Spleen (tissue), 11 donors: ENCODE measurements at regions not wholly inside any gene's neighbourhood (a gene's known extent, or its start where the extent isn't known, plus 50 kb on each side); places are given as distances from the start of the nearest gene placed in this dataset.

ENCODE experiments used
- DNase-seq: peaks from one replicate; pipeline ENCODE4 v3.0.0-alpha.2; 2020
- H3K27ac ChIP-seq, 8 donors: fragments of 200-600 bp; sonication (generic) in 7 of 8; 1 replicate in 4 of 8; 2 replicates in 4 of 8; pipeline versions ENCODE4 v1.5.0 to v1.8.0; 2016 to 2021; ENCODE audit warnings: inconsistent platforms in 4 of 8, mild to moderate bottlenecking in 4 of 8, moderate library complexity in 1 of 8
- H3K27me3 ChIP-seq, 7 donors: fragments of 200-600 bp; sonication (generic) in 6 of 7; replicated peaks in 1 of 7; 1 replicate in 4 of 7; 2 replicates in 3 of 7; pipeline versions ENCODE4 v1.5.0 to v1.8.0; 2016 to 2021; ENCODE audit warnings: inconsistent platforms in 3 of 7, mild to moderate bottlenecking in 1 of 7
- H3K36me3 ChIP-seq, 6 donors: fragments of 200-600 bp; sonication (generic) in 5 of 6; 1 replicate in 4 of 6; 2 replicates in 2 of 6; pipeline versions ENCODE4 v1.5.0 to v1.8.0; 2016 to 2021; ENCODE audit warnings: inconsistent platforms in 2 of 6
- H3K4me1 ChIP-seq, 6 donors: fragments of 200-600 bp; sonication (generic) in 5 of 6; 1 replicate in 3 of 6; 2 replicates in 3 of 6; pipeline versions ENCODE4 v1.5.0 to v1.8.0; 2016 to 2021; ENCODE audit warnings: inconsistent platforms in 3 of 6
- H3K4me3 ChIP-seq, 8 donors: fragments of 200-600 bp; sonication (generic) in 7 of 8; 1 replicate in 4 of 8; 2 replicates in 4 of 8; pipeline versions ENCODE4 v1.5.0 to v1.8.0; 2016 to 2021; ENCODE audit warnings: inconsistent platforms in 4 of 8, mild to moderate bottlenecking in 4 of 8, moderate library complexity in 2 of 8
- H3K9me3 ChIP-seq, 8 donors: fragments of 200-600 bp; sonication (generic) in 7 of 8; 1 replicate in 4 of 8; 2 replicates in 4 of 8; pipeline versions ENCODE4 v1.5.0 to v1.8.0; 2016 to 2021; ENCODE audit warnings: inconsistent platforms in 4 of 8
- CTCF ChIP-seq, 11 experiments: fragments of 200-600 bp in 7 of 11; fragments of 450-650 bp in 4 of 11; sonication (generic) in 4 of 11; IDR thresholded peaks in 8 of 11; conservative IDR thresholded peaks in 3 of 11; 1 replicate in 7 of 11; 2 replicates in 4 of 11; pipeline versions ENCODE4 v1.4.0 to v1.8.0; 2016 to 2021; ENCODE audit warnings: antibody characterized with exemption in 11 of 11, inconsistent platforms in 4 of 11, mild to moderate bottlenecking in 1 of 11
- POLR2A ChIP-seq, 3 donors: fragments of 450-650 bp; IDR thresholded peaks; one replicate each; pipeline ENCODE4 v1.5.1; 2017; ENCODE audit warnings: antibody characterized with exemption in 3 of 3, mild to moderate bottlenecking in 1 of 3
- POLR2AphosphoS5 ChIP-seq, 3 donors: sonication (generic); formaldehyde crosslinking; IDR thresholded peaks; one replicate each; pipeline ENCODE4 v1.5.1; 2017; ENCODE audit warnings: antibody characterized with exemption in 3 of 3
- WGBS, 5 donors: extraction: QIAGEN DNeasy Blood & Tissue Kit in 3 of 5; methylation state at CpG; one replicate each; pipeline versions ENCODE4 v1.1.5 to v1.1.7; 2013 to 2018; 5-methylcytosine and 5-hydroxymethylcytosine counted together
- intact Hi-C: fragments of 100-400 bp; cut with DNase I; formaldehyde crosslinking; loops from one replicate; pipeline ENCODE4 v1.15.0; 2023; ENCODE audit warnings: low total_unique reads
- donor health status: healthy with polysubstance abuse.
- donor health status: DM: no; HTN: no; CAD: no; lungs with moderate emphysema.
- donor health status: DM: no; HTN: no; CAD: no.
- donor health status: Bipolar disorder and iron deficiency.
- donor health status: healthy.
- donor health status: DM: no; HTN: no; CAD: no.
- donor health status: DM: yes; HTN: yes; CAD: no.

DNA sequence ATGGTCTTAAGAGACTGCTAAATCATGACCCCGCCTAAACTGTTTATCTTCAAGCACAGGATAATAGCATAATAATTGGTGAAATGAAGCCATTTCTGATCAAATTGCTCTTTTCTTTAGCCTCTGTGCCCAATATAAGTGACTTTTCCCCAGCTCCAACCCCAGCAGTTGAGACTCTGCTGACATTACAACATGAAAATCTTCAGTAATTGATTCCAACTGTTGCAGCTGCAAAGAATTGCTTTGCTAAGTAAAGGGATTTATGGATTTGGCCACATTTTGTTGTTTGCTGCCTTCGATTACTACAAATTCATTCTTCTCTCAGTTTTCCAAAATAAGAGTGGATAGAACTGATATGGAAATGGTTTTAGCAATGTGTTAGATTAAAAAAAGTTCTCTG lies 576.7 kb upstream of the LRRC4C start:
- no peak for TF ChIP-seq CTCF (IDR thresholded peaks at IDR 0.05 in 8 of 11, conservative IDR thresholded peaks at IDR 0.05 in 3 of 11)
- TF ChIP-seq POLR2AphosphoS5 (IDR thresholded peaks at IDR 0.05) = no peak
- TF ChIP-seq POLR2A (IDR thresholded peaks at IDR 0.05) = no peak
- Histone ChIP-seq H3K27me3 (no peaks in the 10 kb centered on the region), H3K36me3 (no peaks in the 10 kb centered on the region), H3K9me3 (peaks cover 0 to 8% (median 0%) of the 10 kb centered on the region in 8 donors), H3K4me3 (no peak overlapping the region), H3K4me1 (no peaks in the 10 kb centered on the region), H3K27ac (no peak overlapping the region)
- no peak for DNase-seq
- 81 to 93% (median 87%) methylated on average over 2 of the region's 2 CpGs for WGBS, 5 donors
- intact Hi-C loops = no loop called here

DNA sequence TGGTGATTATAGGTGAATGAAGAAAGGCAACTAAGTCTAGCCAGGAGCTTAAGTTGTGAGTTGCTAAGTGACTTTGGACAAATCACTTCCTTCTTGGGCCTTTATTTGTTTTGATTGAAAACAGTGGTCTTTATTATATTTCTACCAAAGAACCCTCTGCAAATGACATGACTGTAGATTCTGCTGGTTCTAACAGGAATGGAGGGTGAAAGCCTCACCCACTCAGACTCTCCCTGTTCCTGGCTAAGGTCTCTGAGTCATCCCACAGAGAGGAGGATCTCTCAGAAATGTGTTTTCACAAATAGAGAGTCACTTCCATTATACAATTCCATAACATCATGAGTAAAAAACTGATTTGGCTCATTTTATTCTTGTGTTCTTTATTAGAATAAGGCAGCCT lies 583.9 kb upstream of the LRRC4C start:
- intact Hi-C loops = no loop called here
- Histone ChIP-seq H3K36me3 (no peaks in the 10 kb centered on the region), H3K27me3 (no peaks in the 10 kb centered on the region), H3K4me1 (no peaks in the 10 kb centered on the region), H3K27ac (no peak overlapping the region), H3K9me3 (peaks cover 0 to 15% (median 8%) of the 10 kb centered on the region in 8 donors), H3K4me3 (no peak overlapping the region)
- no peak for DNase-seq
- TF ChIP-seq POLR2AphosphoS5 (IDR thresholded peaks at IDR 0.05) = no peak
- TF ChIP-seq POLR2A (IDR thresholded peaks at IDR 0.05) = no peak
- TF ChIP-seq CTCF (IDR thresholded peaks at IDR 0.05 in 8 of 11, conservative IDR thresholded peaks at IDR 0.05 in 3 of 11) = no peak

DNA sequence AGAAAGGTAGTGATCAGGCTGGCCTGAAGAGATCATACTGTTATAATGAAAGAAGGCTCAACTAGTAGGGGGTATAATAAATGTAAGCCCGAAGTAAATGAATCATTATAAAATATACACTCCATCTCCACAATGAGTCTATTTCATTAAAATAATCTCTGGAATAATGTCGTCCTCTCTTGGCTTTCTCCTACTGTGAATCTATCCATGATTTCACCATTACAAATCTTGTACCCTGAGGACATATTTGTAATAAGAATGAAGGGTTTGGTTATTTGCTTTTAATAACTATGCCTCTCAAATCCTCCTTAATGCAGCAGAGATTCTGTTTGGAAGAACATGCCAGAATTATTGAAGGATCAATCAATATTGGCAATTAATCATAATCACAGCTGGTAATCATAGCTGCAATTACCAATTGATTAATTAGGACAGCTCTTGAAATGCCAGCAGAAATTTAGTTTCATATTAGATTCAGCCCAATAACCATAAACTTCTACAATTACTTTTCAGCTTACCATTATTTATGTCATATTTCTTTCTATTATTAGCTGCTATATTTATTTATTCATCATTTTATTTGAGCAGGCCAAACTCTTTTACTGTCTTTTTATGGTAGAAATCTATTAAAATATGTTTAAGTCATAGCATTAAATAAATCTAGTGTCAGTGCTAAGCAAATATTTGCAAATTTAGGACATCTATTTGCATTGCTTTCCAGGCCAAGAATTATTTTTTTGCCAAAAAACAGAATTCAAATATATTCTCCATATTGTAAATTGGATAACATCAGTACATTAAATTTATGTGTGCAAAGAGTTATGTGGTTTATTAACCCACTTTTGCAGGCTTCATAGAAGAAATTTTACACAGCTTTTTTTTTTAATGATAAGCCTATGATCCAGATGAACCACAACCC lies 588.4 kb upstream of the LRRC4C start:
- Histone ChIP-seq H3K36me3 (no peaks in the 10 kb centered on the region), H3K27me3 (no peaks in the 10 kb centered on the region), H3K4me3 (no peak overlapping the region), H3K9me3 (peaks cover 0 to 15% (median 8%) of the 10 kb centered on the region in 8 donors), H3K4me1 (no peaks in the 10 kb centered on the region), H3K27ac (no peak overlapping the region)
- no peak for TF ChIP-seq POLR2A (IDR thresholded peaks at IDR 0.05)
- TF ChIP-seq CTCF (IDR thresholded peaks at IDR 0.05 in 8 of 11, conservative IDR thresholded peaks at IDR 0.05 in 3 of 11) = no peak
- no peak for TF ChIP-seq POLR2AphosphoS5 (IDR thresholded peaks at IDR 0.05)
- DNase-seq = no peak
- WGBS, 5 donors = 71 to 94% (median 78%) methylated on average over 2 of the region's 2 CpGs
- intact Hi-C loops = no loop called here

DNA sequence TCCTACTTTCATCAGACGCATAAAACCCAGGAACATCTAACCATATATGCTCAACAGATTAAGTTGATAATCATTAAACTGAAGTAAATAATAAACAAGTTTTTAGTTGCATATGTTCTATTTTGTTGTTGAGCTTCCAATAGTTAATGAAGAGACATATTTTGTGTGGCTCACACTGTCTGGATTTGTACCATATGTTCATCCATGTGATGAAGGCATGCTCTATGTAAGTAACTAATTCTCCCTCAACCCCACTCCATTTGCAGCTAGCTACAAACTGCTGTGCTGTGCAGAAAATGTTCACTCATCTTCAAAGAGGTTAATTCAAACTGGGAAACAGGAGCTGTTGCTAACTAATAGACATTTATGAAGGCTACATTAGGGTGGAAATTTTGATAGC lies 589.7 kb upstream of the LRRC4C start:
- 46 to 95% (median 90%) methylated on average over 1 of the region's 1 CpG for WGBS, 5 donors
- Histone ChIP-seq H3K36me3 (no peaks in the 10 kb centered on the region), H3K27me3 (no peaks in the 10 kb centered on the region), H3K9me3 (peaks cover 0 to 12% (median 6%) of the 10 kb centered on the region in 8 donors), H3K27ac (no peak overlapping the region), H3K4me1 (no peaks in the 10 kb centered on the region), H3K4me3 (no peak overlapping the region)
- DNase-seq = no peak
- no peak for TF ChIP-seq POLR2AphosphoS5 (IDR thresholded peaks at IDR 0.05)
- TF ChIP-seq CTCF (IDR thresholded peaks at IDR 0.05 in 8 of 11, conservative IDR thresholded peaks at IDR 0.05 in 3 of 11) = no peak
- TF ChIP-seq POLR2A (IDR thresholded peaks at IDR 0.05) = no peak
- intact Hi-C loops = no loop called here
